WTC11 (cell line): ENCODE measurements at regions not wholly inside any gene's neighbourhood (a gene's known extent, or its start where the extent isn't known, plus 50 kb on each side); places are given as distances from the start of the nearest gene placed in this dataset.

Source experiments
- ATAC-seq: fragments of 200-7000 bp; cut with Tn5 transposase; 2 replicates; pipeline ENCODE4 v1.10.0; 2021; ENCODE audit warnings: mild to moderate bottlenecking, moderate library complexity
- CTCF ChIA-PET: fragments of 300-600 bp; sonication (Branson Sonifier 250); formaldehyde crosslinking; loops from one replicate; lab custom pipeline; 2021; ENCODE audit warnings: antibody characterized with exemption; lab: Charles Lee
- POLR2A ChIA-PET: fragments of 350-600 bp; sonication (Branson Sonifier 250); formaldehyde crosslinking; loops from one replicate; lab custom pipeline; 2021; ENCODE audit warnings: antibody characterized with exemption; lab: Charles Lee
- DNase-seq: peaks from one replicate; pipeline ENCODE4 v3.0.0; 2021; ENCODE audit warnings: low spot score
- H3K27ac Mint-ChIP-seq: 2 replicates; pipeline ENCODE4 v1.8.0; 2021; ENCODE audit warnings: mixed read lengths
- H3K27me3 Mint-ChIP-seq: 2 replicates; pipeline ENCODE4 v1.8.0; 2021; ENCODE audit warnings: low read depth, mild to moderate bottlenecking, moderate library complexity, mixed read lengths
- H3K36me3 Mint-ChIP-seq: 2 replicates; pipeline ENCODE4 v1.8.0; 2021; ENCODE audit warnings: mixed read lengths
- H3K4me1 Mint-ChIP-seq: 2 replicates; pipeline ENCODE4 v1.8.0; 2022; ENCODE audit warnings: mixed read lengths
- H3K4me3 Mint-ChIP-seq: 2 replicates; pipeline ENCODE4 v1.8.0; 2021; ENCODE audit warnings: mild to moderate bottlenecking, moderate library complexity, mixed read lengths
- H3K9me3 Mint-ChIP-seq: 2 replicates; pipeline ENCODE4 v1.8.0; 2021; ENCODE audit warnings: mixed read lengths
- ATF1 ChIP-seq: sonication (generic); formaldehyde crosslinking; IDR thresholded peaks from 2 replicates; pipeline ENCODE4 v1.8.1; 2023; ENCODE audit warnings: mild to moderate bottlenecking, moderate library complexity, missing genetic modification reagents
- ESRRA ChIP-seq: sonication (generic); formaldehyde crosslinking; IDR thresholded peaks from 2 replicates; pipeline ENCODE4 v1.8.1; 2022; ENCODE audit warnings: mild to moderate bottlenecking, missing genetic modification reagents, borderline replicate concordance
- JAZF1 ChIP-seq: fragments of 250-450 bp; sonication (Bioruptor Pico); IDR thresholded peaks from 2 replicates; pipeline ENCODE4 v1.9.0; 2021; ENCODE audit warnings: moderate library complexity, mild to moderate bottlenecking, inconsistent platforms
- NR2C2 ChIP-seq: sonication (generic); formaldehyde crosslinking; IDR thresholded peaks from 2 replicates; pipeline ENCODE4 v1.8.0; 2022; ENCODE audit warnings: mild to moderate bottlenecking, missing genetic modification reagents
- PRRX2 ChIP-seq: fragments of 250-450 bp; sonication (Bioruptor Pico); IDR thresholded peaks from 2 replicates; pipeline ENCODE4 v1.8.0; 2021; ENCODE audit warnings: mild to moderate bottlenecking
- RELA ChIP-seq: sonication (generic); formaldehyde crosslinking; IDR thresholded peaks from 2 replicates; pipeline ENCODE4 v1.8.1; 2022; ENCODE audit warnings: missing genetic modification reagents, mild to moderate bottlenecking, borderline replicate concordance
- RORB ChIP-seq: fragments of 250-450 bp; sonication (Bioruptor Pico); IDR thresholded peaks from 2 replicates; pipeline ENCODE4 v1.9.0; 2021; ENCODE audit warnings: mild to moderate bottlenecking
- SMAD3 ChIP-seq: sonication (generic); formaldehyde crosslinking; IDR thresholded peaks from 2 replicates; pipeline ENCODE4 v1.8.0; 2022; ENCODE audit warnings: missing genetic modification reagents, mild to moderate bottlenecking, borderline replicate concordance
- SOX15 ChIP-seq: fragments of 250-450 bp; sonication (Bioruptor Pico); IDR thresholded peaks from 2 replicates; pipeline ENCODE4 v1.9.0; 2021; ENCODE audit warnings: mild to moderate bottlenecking
- SP1 ChIP-seq: sonication (generic); formaldehyde crosslinking; conservative IDR thresholded peaks from 2 replicates; pipeline ENCODE4 v1.8.1; 2022; ENCODE audit warnings: missing genetic modification reagents
- TEAD1 ChIP-seq: sonication (generic); formaldehyde crosslinking; IDR thresholded peaks from 2 replicates; pipeline ENCODE4 v1.8.0; 2022; ENCODE audit warnings: mild to moderate bottlenecking, missing genetic modification reagents
- TP53 ChIP-seq: sonication (generic); formaldehyde crosslinking; IDR thresholded peaks from 2 replicates; pipeline ENCODE4 v1.8.1; 2023; ENCODE audit warnings: mild to moderate bottlenecking, missing genetic modification reagents
- ZNF317 ChIP-seq: sonication (generic); formaldehyde crosslinking; IDR thresholded peaks from 2 replicates; pipeline ENCODE4 v1.8.1; 2023; ENCODE audit warnings: low read depth, mild to moderate bottlenecking, moderate library complexity, missing genetic modification reagents, borderline replicate concordance
- TF ChIP-seq, protein P1 (sequence below): sonication (generic); formaldehyde crosslinking; IDR thresholded peaks from 2 replicates; pipeline ENCODE4 v1.8.0; 2023; ENCODE audit warnings: missing genetic modification reagents
- TF ChIP-seq, protein P2 (sequence below): sonication (generic); formaldehyde crosslinking; IDR thresholded peaks from 2 replicates; pipeline ENCODE4 v1.8.1; 2022; ENCODE audit warnings: mild to moderate bottlenecking, moderate library complexity, missing genetic modification reagents
- TF ChIP-seq, protein P3 (sequence below): sonication (generic); formaldehyde crosslinking; IDR thresholded peaks from 2 replicates; pipeline ENCODE4 v1.8.0; 2022; ENCODE audit warnings: mild to moderate bottlenecking, missing genetic modification reagents
- TF ChIP-seq, protein P4 (sequence below): sonication (generic); formaldehyde crosslinking; IDR thresholded peaks from 2 replicates; pipeline ENCODE4 v1.8.1; 2023; ENCODE audit warnings: mild to moderate bottlenecking, missing genetic modification reagents, moderate library complexity
- TF ChIP-seq, protein P5 (sequence below): sonication (generic); formaldehyde crosslinking; IDR thresholded peaks from 2 replicates; pipeline ENCODE4 v1.8.1; 2022; ENCODE audit warnings: missing genetic modification reagents, borderline replicate concordance
- TF ChIP-seq, protein P6 (sequence below): fragments of 250-450 bp; sonication (Bioruptor Pico); IDR thresholded peaks from 2 replicates; pipeline ENCODE4 v1.9.0; 2021; ENCODE audit warnings: mild to moderate bottlenecking
- TF ChIP-seq, protein P7 (sequence below): sonication (generic); formaldehyde crosslinking; IDR thresholded peaks from 2 replicates; pipeline ENCODE4 v1.8.1; 2022; ENCODE audit warnings: low read depth, mild to moderate bottlenecking, moderate library complexity, missing genetic modification reagents, borderline replicate concordance
- TF ChIP-seq, protein P8 (sequence below): sonication (generic); formaldehyde crosslinking; IDR thresholded peaks from 2 replicates; pipeline ENCODE4 v1.8.0; 2023; ENCODE audit warnings: missing genetic modification reagents, mild to moderate bottlenecking, borderline replicate concordance

DNA sequence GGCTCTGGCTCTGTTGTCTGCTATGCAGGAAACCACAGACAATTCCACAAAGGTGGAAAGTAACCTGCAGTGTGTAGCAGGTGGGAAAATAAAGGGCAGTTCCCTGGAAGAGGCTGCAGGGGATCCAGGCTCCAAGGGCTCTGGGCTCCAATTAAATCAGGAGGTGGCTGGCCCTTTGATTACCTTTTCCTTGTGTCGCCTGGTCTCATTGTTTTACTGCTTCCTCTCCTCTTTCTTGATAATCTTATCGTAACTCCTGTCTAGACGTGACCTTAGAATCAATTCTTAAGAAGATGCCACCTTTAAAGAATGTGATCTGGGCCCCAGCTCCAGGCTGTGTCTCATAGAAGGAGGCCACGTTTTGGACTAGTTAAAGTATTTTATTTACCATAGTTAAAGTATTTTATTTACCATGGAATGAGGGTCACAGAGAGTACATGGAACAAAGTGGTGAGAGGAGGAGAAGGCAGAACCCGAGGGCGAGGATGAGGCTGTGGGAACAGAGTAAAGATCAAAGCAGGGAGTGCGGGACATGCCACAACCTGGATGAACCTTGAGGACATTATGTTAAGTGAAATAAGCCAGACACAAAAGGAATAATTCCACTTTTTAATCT is 237.5 kb upstream of the STT3B start (continued):
- TF ChIP-seq PRRX2 (CRISPR knock-in tag) (no peak), SP1 (no peak), ESRRA (CRISPR knock-in tag) (no peak), RORB (CRISPR knock-in tag) (no peak)
- TF ChIP-seq, protein P1, sequence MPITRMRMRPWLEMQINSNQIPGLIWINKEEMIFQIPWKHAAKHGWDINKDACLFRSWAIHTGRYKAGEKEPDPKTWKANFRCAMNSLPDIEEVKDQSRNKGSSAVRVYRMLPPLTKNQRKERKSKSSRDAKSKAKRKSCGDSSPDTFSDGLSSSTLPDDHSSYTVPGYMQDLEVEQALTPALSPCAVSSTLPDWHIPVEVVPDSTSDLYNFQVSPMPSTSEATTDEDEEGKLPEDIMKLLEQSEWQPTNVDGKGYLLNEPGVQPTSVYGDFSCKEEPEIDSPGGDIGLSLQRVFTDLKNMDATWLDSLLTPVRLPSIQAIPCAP (CRISPR knock-in tag): no peak
- TF ChIP-seq, protein P2, sequence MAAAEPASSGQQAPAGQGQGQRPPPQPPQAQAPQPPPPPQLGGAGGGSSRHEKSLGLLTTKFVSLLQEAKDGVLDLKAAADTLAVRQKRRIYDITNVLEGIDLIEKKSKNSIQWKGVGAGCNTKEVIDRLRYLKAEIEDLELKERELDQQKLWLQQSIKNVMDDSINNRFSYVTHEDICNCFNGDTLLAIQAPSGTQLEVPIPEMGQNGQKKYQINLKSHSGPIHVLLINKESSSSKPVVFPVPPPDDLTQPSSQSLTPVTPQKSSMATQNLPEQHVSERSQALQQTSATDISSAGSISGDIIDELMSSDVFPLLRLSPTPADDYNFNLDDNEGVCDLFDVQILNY (CRISPR knock-in tag): no peak

DNA sequence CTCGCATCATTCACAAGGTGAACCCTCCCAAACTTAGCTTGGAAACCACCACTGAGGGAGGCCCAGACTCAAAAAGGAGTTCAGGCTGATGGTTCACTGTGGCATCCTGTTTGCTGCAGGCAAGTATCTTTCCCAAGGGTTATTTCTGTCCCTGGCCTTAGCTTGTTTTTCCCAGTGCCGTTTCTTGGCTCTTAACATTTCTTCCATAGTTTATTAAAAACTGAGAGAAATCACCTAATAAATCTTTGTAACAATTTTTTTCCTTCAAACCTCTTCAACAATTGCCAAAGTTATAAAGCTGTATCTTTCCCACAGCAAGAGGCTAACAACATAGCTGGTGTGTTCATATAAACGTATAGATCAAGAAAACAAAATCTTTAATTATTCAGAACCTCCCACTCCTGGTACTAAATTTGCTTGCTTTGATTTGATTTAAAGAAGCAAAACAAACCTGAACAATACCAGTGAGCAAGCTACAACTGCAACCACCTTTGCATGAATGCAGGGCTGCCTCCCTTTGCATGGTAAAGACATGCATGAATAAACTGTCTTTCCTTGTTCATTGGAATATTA is 234.9 kb upstream of the STT3B start:
- no peak for TF ChIP-seq RELA (CRISPR knock-in tag)
- TF ChIP-seq SMAD3 (CRISPR knock-in tag): no peak
- TF ChIP-seq TEAD1 (CRISPR knock-in tag): no peak
- TF ChIP-seq SOX15: no peak
- TF ChIP-seq, protein P3, sequence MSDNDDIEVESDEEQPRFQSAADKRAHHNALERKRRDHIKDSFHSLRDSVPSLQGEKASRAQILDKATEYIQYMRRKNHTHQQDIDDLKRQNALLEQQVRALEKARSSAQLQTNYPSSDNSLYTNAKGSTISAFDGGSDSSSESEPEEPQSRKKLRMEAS (CRISPR knock-in tag): no peak
- no peak for TF ChIP-seq RORB (CRISPR knock-in tag)
- TF ChIP-seq TP53: no peak
- TF ChIP-seq, protein P4, sequence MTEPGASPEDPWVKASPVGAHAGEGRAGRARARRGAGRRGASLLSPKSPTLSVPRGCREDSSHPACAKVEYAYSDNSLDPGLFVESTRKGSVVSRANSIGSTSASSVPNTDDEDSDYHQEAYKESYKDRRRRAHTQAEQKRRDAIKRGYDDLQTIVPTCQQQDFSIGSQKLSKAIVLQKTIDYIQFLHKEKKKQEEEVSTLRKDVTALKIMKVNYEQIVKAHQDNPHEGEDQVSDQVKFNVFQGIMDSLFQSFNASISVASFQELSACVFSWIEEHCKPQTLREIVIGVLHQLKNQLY (CRISPR knock-in tag): no peak
- TF ChIP-seq, protein P5, sequence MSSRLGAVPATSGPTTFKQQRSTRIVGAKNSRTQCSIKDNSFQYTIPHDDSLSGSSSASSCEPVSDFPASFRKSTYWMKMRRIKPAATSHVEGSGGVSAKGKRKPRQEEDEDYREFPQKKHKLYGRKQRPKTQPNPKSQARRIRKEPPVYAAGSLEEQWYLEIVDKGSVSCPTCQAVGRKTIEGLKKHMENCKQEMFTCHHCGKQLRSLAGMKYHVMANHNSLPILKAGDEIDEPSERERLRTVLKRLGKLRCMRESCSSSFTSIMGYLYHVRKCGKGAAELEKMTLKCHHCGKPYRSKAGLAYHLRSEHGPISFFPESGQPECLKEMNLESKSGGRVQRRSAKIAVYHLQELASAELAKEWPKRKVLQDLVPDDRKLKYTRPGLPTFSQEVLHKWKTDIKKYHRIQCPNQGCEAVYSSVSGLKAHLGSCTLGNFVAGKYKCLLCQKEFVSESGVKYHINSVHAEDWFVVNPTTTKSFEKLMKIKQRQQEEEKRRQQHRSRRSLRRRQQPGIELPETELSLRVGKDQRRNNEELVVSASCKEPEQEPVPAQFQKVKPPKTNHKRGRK (CRISPR knock-in tag): no peak
- Mint-ChIP-seq H3K27ac (no peak overlapping the region), H3K4me1 (peaks cover 6% of the 10 kb centered on the region), H3K27me3 (no peaks in the 10 kb centered on the region), H3K4me3 (no peak overlapping the region), H3K36me3 (peaks cover 3% of the 10 kb centered on the region), H3K9me3 (peaks cover 19% of the 10 kb centered on the region)
- ChIA-PET POLR2A (no interaction called here), CTCF (no interaction called here)
- ATAC-seq (no peak), DNase-seq (no peak)

DNA sequence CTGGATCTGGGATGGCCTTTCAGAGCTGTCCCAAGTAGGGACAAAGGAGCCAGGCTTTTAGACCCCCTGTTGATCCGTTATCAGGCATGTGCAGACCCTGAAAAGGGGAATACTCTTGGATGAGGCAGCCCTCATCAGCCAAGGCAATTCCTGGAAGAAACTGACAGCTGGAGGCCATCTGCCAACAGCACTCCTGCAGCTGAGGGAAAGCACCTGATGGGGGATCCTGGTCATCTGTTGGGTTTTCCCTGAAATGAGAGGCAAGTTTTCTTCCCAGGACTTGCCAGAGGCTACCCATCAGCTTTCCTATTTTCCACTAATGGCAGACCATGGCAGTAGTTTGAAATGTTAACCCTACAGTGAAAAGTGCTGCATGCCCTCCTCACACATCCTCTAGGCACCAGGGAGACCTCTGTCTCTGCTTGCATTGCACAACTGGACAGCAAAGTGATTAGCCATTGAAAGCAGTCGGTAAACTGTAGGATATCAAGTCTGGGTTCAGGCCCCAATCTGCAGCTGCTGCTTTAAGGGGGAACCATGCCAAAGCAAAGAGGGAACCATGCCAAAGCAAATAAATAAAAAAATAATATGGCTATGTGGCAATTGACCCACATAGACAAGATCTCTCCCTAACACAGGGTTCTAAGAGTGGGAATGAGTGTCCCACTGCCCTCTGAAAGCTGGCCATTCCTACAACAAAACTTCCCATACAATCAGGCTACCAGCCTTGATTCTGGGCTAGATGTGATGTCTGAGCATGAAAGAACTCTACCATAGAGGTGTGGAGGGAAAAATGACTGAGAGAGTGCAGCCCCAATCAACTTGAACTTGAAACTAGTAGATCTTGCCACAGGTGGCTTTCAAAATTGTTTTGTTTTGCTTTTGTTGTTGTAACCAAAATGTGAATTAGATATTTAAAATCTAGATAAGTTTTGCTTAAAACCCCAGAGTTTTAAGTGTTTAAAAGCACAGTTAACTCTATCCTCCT is 232.0 kb upstream of the STT3B start:
- POLR2A ChIA-PET: no interaction called here
- no peak for DNase-seq
- ATAC-seq: no peak
- Mint-ChIP-seq H3K36me3 (peaks cover 3% of the 10 kb centered on the region), H3K27ac (no peak overlapping the region), H3K4me3 (no peak overlapping the region), H3K9me3 (peaks cover 19% of the 10 kb centered on the region), H3K27me3 (no peaks in the 10 kb centered on the region), H3K4me1 (peaks cover 2% of the 10 kb centered on the region; the same call in 1 of the 2 replicates)
- CTCF ChIA-PET: no interaction called here
- TF ChIP-seq ZNF317 (CRISPR knock-in tag) (no peak), ATF1 (CRISPR knock-in tag) (no peak), JAZF1 (CRISPR knock-in tag) (no peak), RELA (CRISPR knock-in tag) (no peak), NR2C2 (CRISPR knock-in tag) (no peak)
- TF ChIP-seq, protein P6, sequence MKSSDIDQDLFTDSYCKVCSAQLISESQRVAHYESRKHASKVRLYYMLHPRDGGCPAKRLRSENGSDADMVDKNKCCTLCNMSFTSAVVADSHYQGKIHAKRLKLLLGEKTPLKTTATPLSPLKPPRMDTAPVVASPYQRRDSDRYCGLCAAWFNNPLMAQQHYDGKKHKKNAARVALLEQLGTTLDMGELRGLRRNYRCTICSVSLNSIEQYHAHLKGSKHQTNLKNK (CRISPR knock-in tag): no peak
- TF ChIP-seq, protein P7, sequence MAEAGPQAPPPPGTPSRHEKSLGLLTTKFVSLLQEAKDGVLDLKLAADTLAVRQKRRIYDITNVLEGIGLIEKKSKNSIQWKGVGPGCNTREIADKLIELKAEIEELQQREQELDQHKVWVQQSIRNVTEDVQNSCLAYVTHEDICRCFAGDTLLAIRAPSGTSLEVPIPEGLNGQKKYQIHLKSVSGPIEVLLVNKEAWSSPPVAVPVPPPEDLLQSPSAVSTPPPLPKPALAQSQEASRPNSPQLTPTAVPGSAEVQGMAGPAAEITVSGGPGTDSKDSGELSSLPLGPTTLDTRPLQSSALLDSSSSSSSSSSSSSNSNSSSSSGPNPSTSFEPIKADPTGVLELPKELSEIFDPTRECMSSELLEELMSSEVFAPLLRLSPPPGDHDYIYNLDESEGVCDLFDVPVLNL (CRISPR knock-in tag): no peak
- TF ChIP-seq, protein P8, sequence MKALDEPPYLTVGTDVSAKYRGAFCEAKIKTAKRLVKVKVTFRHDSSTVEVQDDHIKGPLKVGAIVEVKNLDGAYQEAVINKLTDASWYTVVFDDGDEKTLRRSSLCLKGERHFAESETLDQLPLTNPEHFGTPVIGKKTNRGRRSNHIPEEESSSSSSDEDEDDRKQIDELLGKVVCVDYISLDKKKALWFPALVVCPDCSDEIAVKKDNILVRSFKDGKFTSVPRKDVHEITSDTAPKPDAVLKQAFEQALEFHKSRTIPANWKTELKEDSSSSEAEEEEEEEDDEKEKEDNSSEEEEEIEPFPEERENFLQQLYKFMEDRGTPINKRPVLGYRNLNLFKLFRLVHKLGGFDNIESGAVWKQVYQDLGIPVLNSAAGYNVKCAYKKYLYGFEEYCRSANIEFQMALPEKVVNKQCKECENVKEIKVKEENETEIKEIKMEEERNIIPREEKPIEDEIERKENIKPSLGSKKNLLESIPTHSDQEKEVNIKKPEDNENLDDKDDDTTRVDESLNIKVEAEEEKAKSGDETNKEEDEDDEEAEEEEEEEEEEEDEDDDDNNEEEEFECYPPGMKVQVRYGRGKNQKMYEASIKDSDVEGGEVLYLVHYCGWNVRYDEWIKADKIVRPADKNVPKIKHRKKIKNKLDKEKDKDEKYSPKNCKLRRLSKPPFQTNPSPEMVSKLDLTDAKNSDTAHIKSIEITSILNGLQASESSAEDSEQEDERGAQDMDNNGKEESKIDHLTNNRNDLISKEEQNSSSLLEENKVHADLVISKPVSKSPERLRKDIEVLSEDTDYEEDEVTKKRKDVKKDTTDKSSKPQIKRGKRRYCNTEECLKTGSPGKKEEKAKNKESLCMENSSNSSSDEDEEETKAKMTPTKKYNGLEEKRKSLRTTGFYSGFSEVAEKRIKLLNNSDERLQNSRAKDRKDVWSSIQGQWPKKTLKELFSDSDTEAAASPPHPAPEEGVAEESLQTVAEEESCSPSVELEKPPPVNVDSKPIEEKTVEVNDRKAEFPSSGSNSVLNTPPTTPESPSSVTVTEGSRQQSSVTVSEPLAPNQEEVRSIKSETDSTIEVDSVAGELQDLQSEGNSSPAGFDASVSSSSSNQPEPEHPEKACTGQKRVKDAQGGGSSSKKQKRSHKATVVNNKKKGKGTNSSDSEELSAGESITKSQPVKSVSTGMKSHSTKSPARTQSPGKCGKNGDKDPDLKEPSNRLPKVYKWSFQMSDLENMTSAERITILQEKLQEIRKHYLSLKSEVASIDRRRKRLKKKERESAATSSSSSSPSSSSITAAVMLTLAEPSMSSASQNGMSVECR: no peak
